ENCODE measurements at regions not wholly inside any gene's neighbourhood (a gene's known extent, or its start where the extent isn't known, plus 50 kb on each side); places are given as distances from the start of the nearest gene placed in this dataset.

GRCh38 chr20:39117491-39117890, 155.3 kb downstream of the DHX35 start:
- Histone ChIP-seq H3K36me3 (no peaks in the 10 kb centered on the region), H3K27ac (no peak overlapping the region), H3K9me3 (peaks cover 0 to 19% (median 0%) of the 10 kb centered on the region in 11 donors), H3K4me3 (no peak overlapping the region), H3K4me1 (peaks cover 0 to 2% (median 0%) of the 10 kb centered on the region in 9 donors), H3K27me3 (peaks cover 0 to 30% (median 10%) of the 10 kb centered on the region in 7 donors)
- intact Hi-C loops (cut with DNase I) = loop anchor here in 6 of 10 donors (5.0 to 10.0 kb wide), 6 partner anchors 147 to 1847 kb away; no protein-coding TSS in a partner anchor
- ATAC-seq (peak in 1 of 8 donors; percentile 39), DNase-seq (no peak)
- no peak for TF ChIP-seq CTCF (IDR thresholded peaks at IDR 0.05)

GRCh38 chr20:39116020-39116419, 153.9 kb downstream of the DHX35 start:
- Histone ChIP-seq H3K27me3 (peaks cover 0 to 34% (median 11%) of the 10 kb centered on the region in 7 donors), H3K36me3 (no peaks in the 10 kb centered on the region), H3K9me3 (peaks cover 0 to 19% (median 0%) of the 10 kb centered on the region in 11 donors), H3K4me1 (peaks cover 0 to 9% (median 0%) of the 10 kb centered on the region in 9 donors), H3K27ac (no peak overlapping the region), H3K4me3 (no peak overlapping the region)
- DNase-seq (no peak), ATAC-seq (no peak)
- intact Hi-C loops (cut with DNase I) = loop anchor here in 6 of 10 donors (5.0 to 10.0 kb wide), 6 partner anchors 149 to 1849 kb away; no protein-coding TSS in a partner anchor
- no peak for TF ChIP-seq CTCF (IDR thresholded peaks at IDR 0.05)
- 87 to 92% methylated on average over 2 of the region's 2 CpGs for WGBS, 2 donors

GRCh38 chr20:39112178-39112743, 150.1 kb downstream of the DHX35 start:
- no peak overlapping the region for H3K4me3 ChIP-seq
- no peaks in the 10 kb centered on the region for H3K36me3 ChIP-seq
- peaks cover 0 to 11% (median 0%) of the 10 kb centered on the region in 11 donors for H3K9me3 ChIP-seq
- WGBS, 2 donors = 26 to 27% methylated on average over 9 of the region's 9 CpGs
- H3K27ac ChIP-seq = no peak overlapping the region
- H3K4me1 ChIP-seq = peaks cover 0 to 9% (median 0%) of the 10 kb centered on the region in 9 donors
- ATAC-seq = peak; percentile 64 to 90 (median 88)
- DNase-seq = peak; percentile 24 to 40
- peaks cover 0 to 53% (median 28%) of the 10 kb centered on the region in 7 donors for H3K27me3 ChIP-seq
- TF ChIP-seq CTCF (IDR thresholded peaks at IDR 0.05) = peak; percentile 31 to 74 (median 64)
- intact Hi-C loops (cut with DNase I) = loop anchor here in 8 of 10 donors (2.0 to 10.0 kb wide), 11 partner anchors 153 to 1853 kb away; no protein-coding TSS in a partner anchor

GRCh38 chr20:39111359-39112177, 149.4 kb downstream of the DHX35 start:
- DNase-seq = no peak
- WGBS, 2 donors = 16 to 17% methylated on average over 4 of the region's 4 CpGs
- H3K27me3 ChIP-seq = peaks cover 0 to 53% (median 28%) of the 10 kb centered on the region in 7 donors

More at GRCh38 chr20:39111359-39112177, 149.4 kb downstream of the DHX35 start:
- ATAC-seq = no peak
- Histone ChIP-seq H3K4me3 (no peak overlapping the region), H3K36me3 (no peaks in the 10 kb centered on the region), H3K4me1 (peaks cover 0 to 9% (median 0%) of the 10 kb centered on the region in 9 donors), H3K27ac (no peak overlapping the region), H3K9me3 (peaks cover 0 to 4% (median 0%) of the 10 kb centered on the region in 11 donors)
- intact Hi-C loops (cut with DNase I) = loop anchor here in 8 of 10 donors (2.0 to 10.0 kb wide), 11 partner anchors 153 to 1853 kb away; no protein-coding TSS in a partner anchor
- TF ChIP-seq CTCF (IDR thresholded peaks at IDR 0.05) = no peak
